ENCODE measurements at regions not wholly inside any gene's neighbourhood (a gene's known extent, or its start where the extent isn't known, plus 50 kb on each side); places are given as distances from the start of the nearest gene placed in this dataset.

- no peak for TF ChIP-seq ETV6 (IDR thresholded peaks at IDR 0.05; ENCODE audit: borderline replicate concordance in 1 of 2, low read depth in 2 of 2, low read length in 1 of 2)
- no peak for TF ChIP-seq ETV6 (CRISPR knock-in tag; IDR thresholded peaks at IDR 0.05; ENCODE audit: borderline replicate concordance)
- no peak for TF ChIP-seq NR2C1 (IDR thresholded peaks at IDR 0.05)
- 0 out of 2 replicates have a peak, but pooled peaks have one; percentile 22 for TF ChIP-seq NR2C1 (tag; IDR thresholded peaks at IDR 0.05)
- TF ChIP-seq FOS (IDR thresholded peaks at IDR 0.05; ENCODE audit: extremely low read depth, insufficient read length), result peak; percentile 94
- no peak for TF ChIP-seq ETV1 (tag; conservative IDR thresholded peaks at IDR 0.05; ENCODE audit: low read depth)
- TF ChIP-seq PTTG1 (tag; IDR thresholded peaks at IDR 0.05; ENCODE audit: low read depth), result no peak
- TF ChIP-seq PREB (CRISPR knock-in tag; IDR thresholded peaks at IDR 0.05), result no peak
- TF ChIP-seq BACH1 (tag; IDR thresholded peaks at IDR 0.05), result no peak
- TF ChIP-seq ETS2 (tag; IDR thresholded peaks at IDR 0.05; ENCODE audit: borderline replicate concordance, poor library complexity, severe bottlenecking), result no peak
- TF ChIP-seq GABPB1 (CRISPR knock-in tag; IDR thresholded peaks at IDR 0.05), result peak; percentile 82
- TF ChIP-seq NCOA2 (IDR thresholded peaks at IDR 0.05; ENCODE audit: partially characterized antibody in 2 of 2), result no peak
- no peak for TF ChIP-seq NCOR1 (IDR thresholded peaks at IDR 0.05)
- no peak for TF ChIP-seq NUFIP1 (IDR thresholded peaks at IDR 0.05; ENCODE audit: partially characterized antibody)
- TF ChIP-seq CBFB (CRISPR knock-in tag; IDR thresholded peaks at IDR 0.05), result no peak; the same call in 1 of the 2 replicates
- TF ChIP-seq ZNF124 (CRISPR knock-in tag; IDR thresholded peaks at IDR 0.05), result no peak
- TF ChIP-seq ZNF140 (CRISPR knock-in tag; IDR thresholded peaks at IDR 0.05), result no peak
- TF ChIP-seq RFX7 (CRISPR knock-in tag; IDR thresholded peaks at IDR 0.05), result no peak
- TF ChIP-seq ZNF134 (CRISPR knock-in tag; conservative IDR thresholded peaks at IDR 0.05), result no peak
- no peak for TF ChIP-seq SIX5 (IDR thresholded peaks at IDR 0.05; ENCODE audit: borderline replicate concordance in 1 of 2, insufficient read depth in 1 of 2, low read depth in 1 of 2, low read length in 2 of 2)
- peak; percentile 88 for TF ChIP-seq CEBPB (tag; IDR thresholded peaks at IDR 0.05)
- TF ChIP-seq HINFP (tag; conservative IDR thresholded peaks at IDR 0.05; ENCODE audit: low read depth), result peak; percentile 59
- no peak for TF ChIP-seq FOXJ2 (tag; IDR thresholded peaks at IDR 0.05)
- TF ChIP-seq ZNF764 (CRISPR knock-in tag; IDR thresholded peaks at IDR 0.05; ENCODE audit: low read depth), result no peak
- TF ChIP-seq ZBTB43 (CRISPR knock-in tag; IDR thresholded peaks at IDR 0.05), result no peak
- TF ChIP-seq MTA1 (IDR thresholded peaks at IDR 0.05; ENCODE audit: borderline replicate concordance), result no peak
- 0 out of 2 replicates have a peak, but pooled peaks have one; percentile 33 for TF ChIP-seq NR4A1 (CRISPR knock-in tag; IDR thresholded peaks at IDR 0.05)
- no peak for TF ChIP-seq NR4A1 (tag; IDR thresholded peaks at IDR 0.05)
Observed at GRCh38 chr3:48088749-48089466, 72.7 kb upstream of the MAP4 start (continued).
